Testis (tissue), 2 donors: ENCODE measurements at regions not wholly inside any gene's neighbourhood (a gene's known extent, or its start where the extent isn't known, plus 50 kb on each side); places are given as distances from the start of the nearest gene placed in this dataset.

Source experiments
- DNase-seq: peaks from one replicate; pipeline ENCODE4 v3.0.0-alpha.2; 2019
- H3K27ac ChIP-seq, 2 donors: fragments of 200-600 bp; sonication (generic); one replicate each; pipeline ENCODE4 v1.5.1; 2019
- H3K27me3 ChIP-seq: fragments of 200-600 bp; sonication (generic); one replicate; pipeline ENCODE4 v1.5.1; 2019
- H3K36me3 ChIP-seq: fragments of 200-600 bp; sonication (generic); one replicate; pipeline ENCODE4 v1.5.1; 2017; ENCODE audit warnings: low read depth; ENCODE audit errors: missing control alignments
- H3K4me1 ChIP-seq: fragments of 200-600 bp; sonication (generic); one replicate; pipeline ENCODE4 v1.5.1; 2019
- H3K4me3 ChIP-seq, 2 donors: fragments of 200-600 bp; sonication (generic); one replicate each; pipeline ENCODE4 v1.5.1; 2017 to 2019
- H3K9me3 ChIP-seq: fragments of 200-600 bp; sonication (generic); one replicate; pipeline ENCODE4 v1.5.1; 2017
- CTCF ChIP-seq, 3 experiments: fragments of 450-650 bp in 2 of 3; fragments of 200-600 bp in 1 of 3; sonication (generic) in 1 of 3; IDR thresholded peaks; one replicate each; pipeline ENCODE4 v1.5.1; 2016 to 2019; ENCODE audit warnings: antibody characterized with exemption in 3 of 3, mild to moderate bottlenecking in 2 of 3, moderate library complexity in 1 of 3
- POLR2A ChIP-seq: fragments of 450-650 bp; IDR thresholded peaks from one replicate; pipeline ENCODE4 v1.6.1; 2017; ENCODE audit warnings: antibody characterized with exemption, mild to moderate bottlenecking, moderate library complexity
- WGBS, 2 donors: methylation state at CpG; one replicate each; pipeline ENCODE4 v1.1.5; 2018; 5-methylcytosine and 5-hydroxymethylcytosine counted together
- intact Hi-C: fragments of 100-400 bp; cut with DNase I; formaldehyde crosslinking; loops from one replicate; pipeline ENCODE4 v1.15.1; 2023; ENCODE audit warnings: low total_unique reads

- Histone ChIP-seq H3K27ac (no peak overlapping the region), H3K9me3 (no peaks in the 10 kb centered on the region), H3K36me3 (no peaks in the 10 kb centered on the region), H3K4me3 (no peak overlapping the region), H3K27me3 (no peaks in the 10 kb centered on the region), H3K4me1 (no peaks in the 10 kb centered on the region)
- no peak for DNase-seq
- intact Hi-C loops = no loop called here
- TF ChIP-seq CTCF (IDR thresholded peaks at IDR 0.05) (no peak), POLR2A (no peak)
Measured at GRCh38 chr5:35342664-35343063, 112.4 kb upstream of the PRLR start.

GRCh38 chr5:35341189-35341588 lies 110.9 kb upstream of the PRLR start:
- DNase-seq = no peak
- Histone ChIP-seq H3K4me1 (no peaks in the 10 kb centered on the region), H3K36me3 (no peaks in the 10 kb centered on the region), H3K27me3 (no peaks in the 10 kb centered on the region), H3K4me3 (no peak overlapping the region), H3K9me3 (no peaks in the 10 kb centered on the region), H3K27ac (no peak overlapping the region)
- TF ChIP-seq CTCF (IDR thresholded peaks at IDR 0.05) = no peak
- no peak for TF ChIP-seq POLR2A
- intact Hi-C loops = no loop called here
- WGBS, 2 donors = 95 to 100% methylated on average over 1 of the region's 1 CpG

- TF ChIP-seq CTCF (IDR thresholded peaks at IDR 0.05) = no peak
- TF ChIP-seq POLR2A = no peak
- intact Hi-C loops = no loop called here
- Histone ChIP-seq H3K4me3 (no peak overlapping the region), H3K9me3 (no peaks in the 10 kb centered on the region), H3K36me3 (no peaks in the 10 kb centered on the region), H3K27me3 (no peaks in the 10 kb centered on the region), H3K27ac (no peak overlapping the region), H3K4me1 (no peaks in the 10 kb centered on the region)
- 29 to 62% methylated on average over 1 of the region's 1 CpG for WGBS, 2 donors
- DNase-seq = no peak
Measured at GRCh38 chr5:35339616-35340100, 109.4 kb upstream of the PRLR start.

- H3K27ac ChIP-seq = no peak overlapping the region
- H3K9me3 ChIP-seq = no peaks in the 10 kb centered on the region
- H3K36me3 ChIP-seq = no peaks in the 10 kb centered on the region
- TF ChIP-seq CTCF (IDR thresholded peaks at IDR 0.05) (no peak), POLR2A (no peak)
- DNase-seq = no peak
- intact Hi-C loops = no loop called here
- no peaks in the 10 kb centered on the region for H3K27me3 ChIP-seq
- 91 to 97% methylated on average over 1 of the region's 1 CpG for WGBS, 2 donors
- no peaks in the 10 kb centered on the region for H3K4me1 ChIP-seq
- no peak overlapping the region for H3K4me3 ChIP-seq
Measured at GRCh38 chr5:35339006-35339405, 108.7 kb upstream of the PRLR start.

- Histone ChIP-seq H3K4me3 (no peak overlapping the region), H3K27ac (no peak overlapping the region), H3K4me1 (no peaks in the 10 kb centered on the region), H3K27me3 (no peaks in the 10 kb centered on the region), H3K9me3 (no peaks in the 10 kb centered on the region), H3K36me3 (no peaks in the 10 kb centered on the region)
- DNase-seq = no peak
- TF ChIP-seq POLR2A (no peak), CTCF (IDR thresholded peaks at IDR 0.05) (no peak)
- intact Hi-C loops = no loop called here
Measured at GRCh38 chr5:35338157-35338453, 107.8 kb upstream of the PRLR start.
